ENCODE measurements at regions not wholly inside any gene's neighbourhood (a gene's known extent, or its start where the extent isn't known, plus 50 kb on each side); places are given as distances from the start of the nearest gene placed in this dataset.

DNA sequence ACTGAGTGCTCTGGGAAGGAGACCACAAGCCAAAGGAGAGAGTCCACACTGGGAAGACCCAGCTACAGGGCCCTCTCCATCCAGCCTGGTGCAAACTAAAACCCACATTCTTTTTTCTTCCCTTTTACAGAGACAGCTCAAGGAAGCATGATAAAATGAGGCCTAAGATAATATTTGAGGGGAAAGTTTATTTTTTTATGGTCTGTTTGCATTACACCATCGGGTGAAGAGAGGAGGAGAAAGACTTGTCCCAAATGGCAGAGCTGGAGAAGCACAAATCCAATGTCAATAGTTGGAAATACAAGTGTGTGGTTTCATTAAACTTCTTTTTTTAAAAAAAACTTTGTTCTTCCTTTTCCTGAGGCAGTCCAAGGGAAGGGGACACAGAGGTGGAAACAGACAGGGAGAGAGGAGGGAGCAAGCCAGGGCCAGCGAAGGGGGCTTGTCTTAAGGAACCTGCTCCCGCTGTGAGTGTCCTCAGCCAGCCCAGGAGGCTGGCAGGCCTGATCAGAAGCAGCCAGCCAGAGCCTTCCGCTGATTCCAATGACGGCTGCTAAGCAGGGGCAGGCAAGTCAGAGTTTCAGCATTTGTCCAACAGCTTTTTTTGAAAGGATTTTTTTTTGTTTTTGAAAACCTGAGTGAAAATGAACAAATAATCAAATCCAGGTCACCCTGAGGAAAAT lies 203.8 kb upstream of the SIX2 start:
- no peaks in the 10 kb centered on the region for H3K4me1 ChIP-seq (ENCODE audit: insufficient read depth, low read length)
- H3K9me3 ChIP-seq (ENCODE audit: control insufficient read depth, insufficient read depth, low read length) = no peaks in the 10 kb centered on the region
- no peaks in the 10 kb centered on the region for H3K36me3 ChIP-seq (ENCODE audit: insufficient read depth, low read length)
- no peak overlapping the region for H3K9ac ChIP-seq (ENCODE audit: low read depth, low read length)

- Histone ChIP-seq H3K36me3 (ENCODE audit: insufficient read depth, low read length) (no peaks in the 10 kb centered on the region), H3K4me1 (ENCODE audit: insufficient read depth, low read length) (no peaks in the 10 kb centered on the region), H3K9me3 (ENCODE audit: control insufficient read depth, insufficient read depth, low read length) (no peaks in the 10 kb centered on the region), H3K9ac (ENCODE audit: low read depth, low read length) (no peak overlapping the region)
Observed at GRCh38 chr2:45211636-45212035, 202.4 kb upstream of the SIX2 start.

DNA sequence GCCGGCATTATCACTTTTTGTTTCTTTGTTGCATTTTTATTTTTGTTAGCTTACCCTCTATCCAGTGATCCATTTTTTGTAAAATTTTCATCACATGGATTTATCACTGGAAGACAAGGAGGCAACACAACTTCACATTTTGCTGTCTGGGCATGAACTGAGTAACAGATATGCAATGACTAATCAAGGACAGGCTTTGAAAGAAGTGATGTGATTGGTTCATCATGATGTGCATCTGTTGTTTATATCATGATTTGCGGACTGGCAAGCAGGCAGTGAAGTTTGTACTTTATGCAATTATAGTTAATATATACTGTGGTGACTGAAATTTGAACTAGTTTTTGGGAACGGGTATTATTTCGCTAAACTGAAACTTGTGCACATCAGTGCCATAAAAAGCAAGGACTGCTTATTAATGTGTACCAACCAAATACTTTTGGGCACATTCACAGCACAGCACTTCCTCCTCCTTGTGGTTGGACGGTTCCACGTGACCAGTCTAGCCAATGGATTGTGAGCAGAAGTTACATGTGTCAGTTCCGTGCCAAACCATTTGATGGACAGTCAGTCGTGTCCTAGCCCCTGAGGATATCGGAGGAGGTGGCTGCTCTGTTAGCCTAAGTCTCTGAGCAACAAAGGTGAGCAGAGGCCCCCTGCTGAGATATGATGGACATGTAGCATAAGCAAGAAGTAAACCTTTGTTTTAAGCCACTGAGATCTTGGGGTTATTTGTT lies 201.4 kb upstream of the SIX2 start:
- Histone ChIP-seq H3K9me3 (ENCODE audit: control insufficient read depth, insufficient read depth, low read length) (no peaks in the 10 kb centered on the region), H3K36me3 (ENCODE audit: insufficient read depth, low read length) (no peaks in the 10 kb centered on the region), H3K9ac (ENCODE audit: low read depth, low read length) (no peak overlapping the region), H3K4me1 (ENCODE audit: insufficient read depth, low read length) (no peaks in the 10 kb centered on the region)

- Histone ChIP-seq H3K9ac (ENCODE audit: low read depth, low read length) (no peak overlapping the region), H3K4me1 (ENCODE audit: insufficient read depth, low read length) (no peaks in the 10 kb centered on the region), H3K9me3 (ENCODE audit: control insufficient read depth, insufficient read depth, low read length) (no peaks in the 10 kb centered on the region), H3K36me3 (ENCODE audit: insufficient read depth, low read length) (no peaks in the 10 kb centered on the region)
Observed at GRCh38 chr2:45209875-45210274, 200.6 kb upstream of the SIX2 start.

DNA sequence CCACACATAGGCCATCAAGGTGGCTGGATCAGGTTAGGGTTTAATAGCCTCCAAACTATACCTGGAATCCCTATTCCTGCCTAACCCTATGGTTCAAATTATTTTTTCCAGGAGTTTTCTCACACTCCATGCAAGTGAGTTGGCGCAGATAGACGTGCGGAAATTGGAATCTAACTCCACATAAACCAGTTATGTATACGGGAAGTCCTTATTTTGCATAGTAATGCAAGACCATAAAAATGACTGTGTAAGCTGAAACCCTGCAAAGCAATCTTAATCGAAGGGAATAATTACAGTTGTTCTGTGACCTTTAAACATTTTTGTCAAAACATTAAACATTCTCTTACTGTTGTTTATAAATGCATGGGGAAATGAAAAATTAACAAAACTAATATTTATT lies 200.1 kb upstream of the SIX2 start:
- H3K36me3 ChIP-seq (ENCODE audit: insufficient read depth, low read length) = no peaks in the 10 kb centered on the region
- no peaks in the 10 kb centered on the region for H3K9me3 ChIP-seq (ENCODE audit: control insufficient read depth, insufficient read depth, low read length)
- no peak overlapping the region for H3K9ac ChIP-seq (ENCODE audit: low read depth, low read length)
- H3K4me1 ChIP-seq (ENCODE audit: insufficient read depth, low read length) = no peaks in the 10 kb centered on the region

GRCh38 chr2:45207101-45207500 lies 197.8 kb upstream of the SIX2 start:
- H3K9ac ChIP-seq (ENCODE audit: low read depth, low read length) = no peak overlapping the region
- no peaks in the 10 kb centered on the region for H3K4me1 ChIP-seq (ENCODE audit: insufficient read depth, low read length)
- H3K36me3 ChIP-seq (ENCODE audit: insufficient read depth, low read length) = no peaks in the 10 kb centered on the region
- no peaks in the 10 kb centered on the region for H3K9me3 ChIP-seq (ENCODE audit: control insufficient read depth, insufficient read depth, low read length)

DNA sequence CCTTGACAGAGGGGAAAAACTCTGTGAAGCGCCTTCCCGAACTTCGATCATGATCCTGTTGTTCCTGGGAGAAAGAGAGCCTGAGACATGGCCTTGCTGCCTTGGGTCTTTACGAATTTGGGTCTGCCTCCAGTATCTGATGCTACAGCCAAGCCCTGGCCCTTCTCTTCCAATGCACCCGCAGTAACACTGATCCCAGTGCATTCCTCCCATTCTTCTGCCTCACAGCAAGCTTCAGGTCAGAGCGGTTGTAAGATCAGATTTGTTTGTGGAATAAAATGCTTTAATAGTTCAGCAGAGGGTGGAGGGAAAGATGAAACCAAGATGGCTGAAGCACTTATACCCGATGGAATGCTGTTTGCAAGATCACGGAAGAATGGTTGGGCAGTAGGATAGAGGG lies 196.7 kb upstream of the SIX2 start:
- Histone ChIP-seq H3K9ac (ENCODE audit: low read depth, low read length) (no peak overlapping the region), H3K36me3 (ENCODE audit: insufficient read depth, low read length) (no peaks in the 10 kb centered on the region), H3K4me1 (ENCODE audit: insufficient read depth, low read length) (no peaks in the 10 kb centered on the region), H3K9me3 (ENCODE audit: control insufficient read depth, insufficient read depth, low read length) (no peaks in the 10 kb centered on the region)

DNA sequence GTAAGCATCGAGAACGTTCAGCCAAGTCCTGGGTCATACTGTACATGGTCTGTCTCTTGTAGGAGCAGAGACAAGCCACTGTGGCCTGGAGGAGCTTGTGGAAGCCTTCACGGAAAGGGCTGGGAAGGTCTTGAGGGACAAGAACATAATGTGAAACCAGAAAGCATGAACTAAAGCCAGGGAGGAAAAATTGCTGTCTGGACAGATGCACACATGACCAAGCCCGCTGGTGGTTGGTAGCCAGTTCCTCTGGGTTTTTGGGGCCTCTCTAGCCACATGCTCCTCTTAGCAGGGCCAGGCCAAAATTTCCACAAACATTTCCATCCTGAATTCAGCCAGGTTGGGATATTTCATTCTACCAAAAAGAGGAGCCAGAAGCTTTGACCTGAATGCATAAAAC lies 196.2 kb upstream of the SIX2 start:
- Histone ChIP-seq H3K9me3 (ENCODE audit: control insufficient read depth, insufficient read depth, low read length) (no peaks in the 10 kb centered on the region), H3K36me3 (ENCODE audit: insufficient read depth, low read length) (no peaks in the 10 kb centered on the region), H3K9ac (ENCODE audit: low read depth, low read length) (no peak overlapping the region), H3K4me1 (ENCODE audit: insufficient read depth, low read length) (no peaks in the 10 kb centered on the region; the same call in 1 of the 2 replicates)

- H3K9me3 ChIP-seq (ENCODE audit: control insufficient read depth, insufficient read depth, low read length) = no peaks in the 10 kb centered on the region
- no peaks in the 10 kb centered on the region for H3K36me3 ChIP-seq (ENCODE audit: insufficient read depth, low read length)
- no peaks in the 10 kb centered on the region; the same call in 1 of the 2 replicates for H3K4me1 ChIP-seq (ENCODE audit: insufficient read depth, low read length)
- no peak overlapping the region for H3K9ac ChIP-seq (ENCODE audit: low read depth, low read length)
Observed at GRCh38 chr2:45203400-45203799, 194.1 kb upstream of the SIX2 start.

DNA sequence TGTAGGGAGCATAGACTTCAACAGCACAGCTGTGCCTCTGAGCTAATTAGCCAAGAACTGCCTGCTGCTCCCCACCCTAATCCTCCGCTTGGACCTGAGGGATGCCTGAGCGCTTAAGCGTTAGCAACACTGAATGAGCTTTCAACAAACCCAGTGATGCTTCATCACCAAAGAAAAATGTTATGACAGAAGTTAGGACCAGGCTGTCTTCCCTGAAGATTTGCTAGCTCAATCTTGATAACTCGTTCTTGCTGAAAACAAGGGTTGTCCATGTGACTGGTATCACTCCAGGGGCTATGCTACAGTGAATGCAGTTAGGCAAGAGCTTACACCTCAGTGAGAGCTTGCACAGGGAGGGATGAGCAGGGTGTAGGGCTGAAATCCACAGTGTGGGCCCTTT lies 190.7 kb upstream of the SIX2 start:
- H3K4me1 ChIP-seq (ENCODE audit: insufficient read depth, low read length) = no peaks in the 10 kb centered on the region; the same call in 1 of the 2 replicates
- no peaks in the 10 kb centered on the region for H3K9me3 ChIP-seq (ENCODE audit: control insufficient read depth, insufficient read depth, low read length)

GRCh38 chr2:45195916-45196315 lies 186.7 kb upstream of the SIX2 start:
- no peak overlapping the region for H3K9ac ChIP-seq (ENCODE audit: low read depth, low read length)
- no peaks in the 10 kb centered on the region for H3K36me3 ChIP-seq (ENCODE audit: insufficient read depth, low read length)
- no peaks in the 10 kb centered on the region for H3K9me3 ChIP-seq (ENCODE audit: control insufficient read depth, insufficient read depth, low read length)

More for the DNA sequence above, 190.7 kb upstream of the SIX2 start:
- no peaks in the 10 kb centered on the region for H3K36me3 ChIP-seq (ENCODE audit: insufficient read depth, low read length)
- no peak overlapping the region for H3K9ac ChIP-seq (ENCODE audit: low read depth, low read length)

DNA sequence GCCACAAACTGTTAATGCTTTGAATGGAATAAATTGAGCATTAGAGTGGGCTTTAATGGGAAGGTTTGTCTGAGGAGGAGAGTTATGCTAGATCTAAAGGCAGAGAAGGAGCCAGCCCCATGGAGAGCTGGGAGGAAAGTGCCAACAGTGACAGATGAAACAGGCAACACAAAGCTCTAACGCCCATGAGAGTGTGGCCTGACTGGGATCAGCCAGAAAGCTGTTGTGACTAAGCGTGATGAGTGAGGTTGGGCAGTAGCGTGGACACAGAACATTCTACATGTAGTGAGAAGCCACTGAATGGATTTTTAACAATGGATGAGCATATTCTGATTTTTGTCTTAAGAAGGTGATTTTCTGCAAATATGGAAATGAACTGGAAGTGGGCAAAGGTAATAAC lies 185.3 kb upstream of the SIX2 start:
- 0 out of 2 replicates have a peak, but pooled peaks cover 5% of the 10 kb centered on the region for H3K4me1 ChIP-seq (ENCODE audit: insufficient read depth, low read length)
- no peaks in the 10 kb centered on the region for H3K36me3 ChIP-seq (ENCODE audit: insufficient read depth, low read length)
- H3K9ac ChIP-seq (ENCODE audit: low read depth, low read length) = no peak overlapping the region
- H3K9me3 ChIP-seq (ENCODE audit: control insufficient read depth, insufficient read depth, low read length) = no peaks in the 10 kb centered on the region

More at GRCh38 chr2:45195916-45196315, 186.7 kb upstream of the SIX2 start:
- peaks cover 5% of the 10 kb centered on the region; the same call in 1 of the 2 replicates for H3K4me1 ChIP-seq (ENCODE audit: insufficient read depth, low read length)

- H3K4me1 ChIP-seq (ENCODE audit: insufficient read depth, low read length) = 0 out of 2 replicates have a peak, but pooled peaks cover 5% of the 10 kb centered on the region
- H3K9me3 ChIP-seq (ENCODE audit: control insufficient read depth, insufficient read depth, low read length) = no peaks in the 10 kb centered on the region
- no peak overlapping the region for H3K9ac ChIP-seq (ENCODE audit: low read depth, low read length)
- no peaks in the 10 kb centered on the region for H3K36me3 ChIP-seq (ENCODE audit: insufficient read depth, low read length)
Observed at GRCh38 chr2:45193581-45193980, 184.3 kb upstream of the SIX2 start.

DNA sequence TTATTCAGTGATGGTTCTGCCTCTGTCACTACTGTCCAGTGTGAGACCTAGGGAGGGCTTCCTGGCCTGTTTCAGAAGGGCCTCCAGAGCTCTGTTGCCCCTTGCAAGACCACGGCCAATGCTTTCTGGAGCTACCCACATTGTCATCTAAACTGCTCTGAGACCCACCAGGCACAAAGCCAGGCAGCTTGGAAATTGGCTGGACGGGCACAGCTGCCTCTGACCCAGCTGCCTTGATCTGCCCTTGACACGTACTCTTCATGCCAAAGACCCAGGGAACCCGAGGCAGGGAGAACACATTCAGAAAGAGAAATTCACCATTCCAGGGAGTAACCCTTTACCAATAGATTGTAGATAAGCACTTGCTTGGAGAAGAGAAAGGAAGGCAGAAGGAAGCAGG lies 183.7 kb upstream of the SIX2 start:
- Histone ChIP-seq H3K9me3 (ENCODE audit: control insufficient read depth, insufficient read depth, low read length) (no peaks in the 10 kb centered on the region), H3K4me1 (ENCODE audit: insufficient read depth, low read length) (0 out of 2 replicates have a peak, but pooled peaks cover 5% of the 10 kb centered on the region), H3K9ac (ENCODE audit: low read depth, low read length) (no peak overlapping the region), H3K36me3 (ENCODE audit: insufficient read depth, low read length) (no peaks in the 10 kb centered on the region)

DNA sequence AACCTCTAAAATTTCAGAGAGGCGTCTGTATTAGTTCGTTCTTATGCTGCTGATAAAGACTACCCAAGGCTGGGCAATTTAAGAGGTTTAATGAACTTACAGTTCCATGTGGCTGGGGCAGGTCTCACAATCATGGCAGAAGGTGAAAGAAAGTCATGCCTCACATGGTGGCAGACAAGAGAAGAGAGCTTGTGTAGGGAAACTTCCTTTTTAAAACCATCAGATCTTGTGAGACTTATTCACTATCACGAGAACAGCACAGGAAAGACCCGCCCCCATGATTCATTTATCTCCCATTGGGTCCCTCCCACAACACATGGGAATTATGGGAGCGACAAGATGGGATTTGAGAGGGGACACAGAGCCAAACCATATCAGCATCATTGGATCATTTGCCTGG lies 183.2 kb upstream of the SIX2 start:
- no peaks in the 10 kb centered on the region for H3K36me3 ChIP-seq (ENCODE audit: insufficient read depth, low read length)
- 0 out of 2 replicates have a peak, but pooled peaks cover 5% of the 10 kb centered on the region for H3K4me1 ChIP-seq (ENCODE audit: insufficient read depth, low read length)
- H3K9ac ChIP-seq (ENCODE audit: low read depth, low read length) = no peak overlapping the region
- H3K9me3 ChIP-seq (ENCODE audit: control insufficient read depth, insufficient read depth, low read length) = no peaks in the 10 kb centered on the region
